ENCODE measurements at regions not wholly inside any gene's neighbourhood (a gene's known extent, or its start where the extent isn't known, plus 50 kb on each side); places are given as distances from the start of the nearest gene placed in this dataset.

DNA sequence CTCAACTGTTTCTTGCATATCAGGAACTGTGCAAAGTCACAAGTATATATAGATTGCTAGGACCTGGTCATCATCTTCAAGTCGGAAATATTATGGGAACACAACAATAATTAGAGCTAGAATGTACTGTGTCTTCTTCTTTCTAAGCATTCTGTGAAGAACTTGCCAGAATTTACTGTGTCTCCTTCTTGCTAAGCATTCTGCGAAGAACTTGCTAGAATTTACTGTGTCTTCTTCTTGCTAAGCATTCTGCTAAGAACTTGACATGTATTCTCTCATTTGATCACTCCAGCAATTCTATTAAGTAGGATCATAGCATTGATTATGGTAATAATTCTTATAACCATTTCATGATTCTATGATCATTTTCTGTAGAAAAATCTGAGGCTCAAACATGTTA, 231.7 kb downstream of the FOXL1 start:
- no peak for DNase-seq

GRCh38 chr16:86812363-86812970, 234.1 kb downstream of the FOXL1 start:
- DNase-seq: no peak

DNA sequence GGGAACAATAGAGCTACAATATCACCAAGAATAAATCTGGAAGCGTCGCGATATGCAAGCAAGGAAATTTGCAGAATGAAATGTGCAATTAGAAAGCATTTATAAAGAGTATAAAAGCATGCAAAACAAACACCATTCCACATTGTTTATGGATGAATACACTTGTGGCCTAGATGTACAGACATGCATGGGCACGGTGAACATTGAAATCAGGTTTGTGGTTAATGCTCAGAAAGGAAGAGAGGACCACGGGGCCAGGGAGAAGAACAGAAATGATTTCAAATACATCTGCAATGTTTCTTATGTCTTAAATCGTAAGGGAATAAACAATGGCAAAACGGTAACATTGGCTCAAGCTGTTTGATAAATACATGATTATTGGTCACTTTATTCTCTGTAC, 235.9 kb downstream of the FOXL1 start:
- no peak for DNase-seq

- no peak for DNase-seq
These were observed 238.7 kb downstream of the FOXL1 start for GRCh38 chr16:86816930-86817625.

GRCh38 chr16:86818671-86819532, 240.6 kb downstream of the FOXL1 start:
- no peak for DNase-seq

DNA sequence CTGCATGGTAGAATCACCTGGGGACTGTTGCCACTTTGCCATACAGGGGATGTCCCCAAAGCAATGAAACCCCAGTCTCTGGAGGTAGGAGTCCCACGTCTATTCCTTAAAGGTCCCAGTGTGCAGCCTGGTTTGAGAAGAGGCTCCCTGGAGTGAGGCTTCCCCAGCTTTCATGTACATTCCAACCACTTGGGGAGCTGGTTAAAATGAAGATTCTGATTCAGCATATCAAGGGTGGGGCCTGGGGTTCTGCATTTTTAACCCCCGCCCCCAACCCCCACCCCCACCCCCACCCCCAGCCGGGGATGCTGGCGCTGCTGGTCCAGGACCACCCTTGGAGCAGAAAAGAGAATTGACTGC, 241.2 kb downstream of the FOXL1 start:
- no peak for DNase-seq

- DNase-seq: no peak
These were observed 243.5 kb downstream of the FOXL1 start for GRCh38 chr16:86821895-86822294.

DNA sequence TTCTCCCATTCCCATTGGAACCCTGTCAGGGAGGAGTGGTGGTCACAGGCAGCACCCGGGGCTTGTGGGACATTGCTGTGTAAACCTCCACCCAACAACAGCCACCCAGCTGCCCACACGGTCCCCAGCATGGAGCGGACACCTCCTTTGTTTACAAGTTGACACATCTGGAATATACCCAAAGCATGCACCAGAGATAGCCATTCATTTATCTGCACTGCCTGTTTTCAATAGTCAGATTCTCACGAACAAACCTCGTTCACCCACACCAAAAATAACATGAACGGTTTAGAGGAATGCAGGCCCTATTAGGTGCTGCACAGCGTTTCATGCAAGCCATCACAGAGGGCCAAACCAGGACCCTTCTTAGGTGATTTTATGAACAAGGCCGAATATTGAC, 244.8 kb downstream of the FOXL1 start:
- no peak for DNase-seq

GRCh38 chr16:86823888-86824671, 245.7 kb downstream of the FOXL1 start:
- no peak for DNase-seq

DNA sequence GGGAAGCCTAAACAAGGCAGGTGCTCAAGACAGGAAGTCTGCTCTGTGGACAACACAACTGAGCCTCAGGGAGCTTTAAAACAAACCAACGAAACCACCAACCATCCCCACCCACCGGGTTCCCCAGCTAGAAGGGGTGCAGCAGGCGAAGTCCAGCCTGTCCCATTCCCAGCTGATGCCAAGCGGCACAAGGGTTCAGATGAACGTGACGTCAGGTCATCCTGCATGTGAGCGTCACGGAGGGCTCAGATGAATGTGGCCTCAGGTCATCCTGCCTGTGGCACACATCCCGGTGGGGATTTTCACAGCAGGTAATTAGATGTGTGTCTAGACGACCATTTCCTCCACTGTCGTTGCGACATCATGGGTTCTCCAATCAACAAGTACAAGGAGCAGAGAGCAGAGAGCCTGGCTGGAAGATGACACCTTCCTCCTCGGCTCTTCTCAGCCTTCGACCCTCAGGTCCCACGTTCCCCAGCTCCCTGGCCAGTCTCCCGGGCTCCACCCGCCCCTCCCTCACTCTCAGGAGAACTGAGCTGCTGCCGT, 246.5 kb downstream of the FOXL1 start:
- no peak for DNase-seq

DNA sequence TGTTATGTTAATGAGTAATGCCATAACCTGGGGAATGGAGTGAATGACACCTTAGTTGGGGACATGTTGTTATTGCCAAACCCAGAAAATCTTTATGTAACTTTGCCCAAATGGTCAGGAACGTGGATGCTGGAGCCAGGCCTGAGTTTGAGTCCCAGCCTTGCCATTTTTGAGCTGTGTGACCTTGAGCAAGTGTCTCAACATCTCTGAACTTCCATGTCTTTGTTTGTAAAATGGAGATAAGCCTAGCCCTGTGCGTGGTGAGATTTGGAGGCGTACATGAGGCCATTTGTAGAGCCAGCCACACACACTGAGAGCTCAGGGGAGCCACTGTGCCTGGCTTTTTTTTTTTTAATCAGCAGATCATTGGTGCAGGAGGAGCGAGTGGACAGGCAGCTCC, 247.3 kb downstream of the FOXL1 start:
- no peak for DNase-seq

DNA sequence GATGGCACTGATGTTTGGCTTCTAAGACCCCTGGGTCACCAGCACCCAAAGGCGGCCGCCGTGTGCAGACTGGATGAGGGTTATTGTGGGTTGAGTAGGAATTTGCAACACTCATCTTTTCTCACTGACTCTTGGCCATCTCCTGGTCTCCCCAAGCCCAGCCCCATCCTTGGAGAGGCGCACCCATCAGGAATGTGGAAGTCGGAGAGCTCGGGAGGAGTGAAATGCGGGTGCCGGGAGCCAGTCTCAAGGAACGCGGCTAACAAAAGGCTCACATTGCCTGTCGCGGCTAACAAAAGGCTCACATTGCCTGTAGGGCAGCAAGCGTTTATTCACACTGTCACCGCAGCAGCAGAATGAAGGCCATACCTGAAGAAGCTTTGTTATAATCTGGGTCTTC, 248.6 kb downstream of the FOXL1 start:
- DNase-seq: no peak

- DNase-seq: no peak
These were observed 249.2 kb downstream of the FOXL1 start for GRCh38 chr16:86827521-86827920.

- DNase-seq: no peak
These were observed 249.9 kb downstream of the FOXL1 start for GRCh38 chr16:86828202-86828601.

- no peak for DNase-seq
These were observed 250.3 kb downstream of the FOXL1 start for GRCh38 chr16:86828653-86829052.

DNA sequence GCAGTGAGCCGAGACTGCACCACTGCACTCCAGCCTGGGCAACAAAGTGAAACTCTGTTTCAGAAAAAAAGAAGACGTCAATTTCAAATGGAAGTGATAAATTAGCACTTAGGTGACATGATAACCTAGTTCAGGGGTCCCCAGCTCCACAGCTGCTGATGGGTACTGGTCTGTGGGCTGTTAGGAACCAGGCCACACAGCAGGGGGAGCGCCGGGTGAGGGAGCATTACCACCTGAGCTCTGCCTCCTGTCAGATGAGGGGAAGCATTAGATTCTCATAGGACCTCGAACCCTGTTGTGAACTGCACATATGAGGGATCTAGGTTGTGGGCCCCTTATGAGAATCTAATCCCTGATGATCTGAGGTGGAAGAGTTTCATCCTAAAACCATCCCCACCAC, 253.0 kb downstream of the FOXL1 start:
- DNase-seq: no peak

GRCh38 chr16:86833136-86833535, 254.8 kb downstream of the FOXL1 start:
- no peak for DNase-seq

DNA sequence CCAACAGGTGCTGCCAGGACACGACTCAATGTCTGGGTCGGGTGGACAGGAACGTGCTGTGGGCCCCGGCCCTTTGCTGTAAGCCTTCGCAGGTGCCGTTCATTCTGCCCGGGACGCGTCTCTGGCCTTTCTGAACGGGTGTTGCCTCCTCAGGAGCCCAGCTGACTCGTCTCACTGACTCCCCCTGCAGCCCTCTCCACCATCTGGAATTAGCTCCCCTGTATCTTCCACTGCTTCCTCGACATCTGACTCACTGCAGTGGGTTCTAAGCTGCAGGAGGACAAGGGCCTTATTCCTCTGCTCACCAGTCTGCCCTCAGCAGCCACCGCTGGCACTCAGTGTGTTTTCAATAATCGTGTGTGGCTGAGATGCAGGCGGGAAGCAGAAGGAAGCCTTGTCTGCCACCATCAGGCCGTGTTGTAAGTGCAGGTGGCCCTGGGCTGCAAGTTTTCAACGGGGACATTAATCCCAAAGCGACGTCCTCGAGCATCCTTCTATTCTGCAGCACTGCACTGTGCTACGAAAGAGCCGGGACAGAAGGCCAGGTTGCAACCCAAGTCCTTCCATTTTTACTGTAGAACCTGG, 256.2 kb downstream of the FOXL1 start:
- no peak for DNase-seq

DNA sequence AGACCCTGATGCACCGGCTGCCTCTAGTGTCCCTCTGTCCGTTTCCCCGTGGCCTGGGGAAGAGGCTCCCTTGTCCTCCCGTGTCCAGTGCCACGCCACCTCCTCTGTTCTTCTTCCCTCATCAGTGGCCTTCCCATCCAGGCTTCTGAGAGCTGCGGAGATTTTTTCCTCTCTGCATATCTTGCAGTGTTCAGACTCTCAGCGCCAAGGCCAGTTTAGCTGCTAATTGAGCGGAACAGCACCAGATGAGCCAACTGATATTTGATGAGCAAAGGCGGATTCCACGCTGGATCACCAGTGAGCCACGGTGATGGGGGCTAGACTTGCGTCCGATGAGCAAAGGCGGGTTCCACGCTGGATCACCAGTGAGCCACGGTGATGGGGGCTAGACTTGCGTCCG, 257.6 kb downstream of the FOXL1 start:
- DNase-seq: no peak

DNA sequence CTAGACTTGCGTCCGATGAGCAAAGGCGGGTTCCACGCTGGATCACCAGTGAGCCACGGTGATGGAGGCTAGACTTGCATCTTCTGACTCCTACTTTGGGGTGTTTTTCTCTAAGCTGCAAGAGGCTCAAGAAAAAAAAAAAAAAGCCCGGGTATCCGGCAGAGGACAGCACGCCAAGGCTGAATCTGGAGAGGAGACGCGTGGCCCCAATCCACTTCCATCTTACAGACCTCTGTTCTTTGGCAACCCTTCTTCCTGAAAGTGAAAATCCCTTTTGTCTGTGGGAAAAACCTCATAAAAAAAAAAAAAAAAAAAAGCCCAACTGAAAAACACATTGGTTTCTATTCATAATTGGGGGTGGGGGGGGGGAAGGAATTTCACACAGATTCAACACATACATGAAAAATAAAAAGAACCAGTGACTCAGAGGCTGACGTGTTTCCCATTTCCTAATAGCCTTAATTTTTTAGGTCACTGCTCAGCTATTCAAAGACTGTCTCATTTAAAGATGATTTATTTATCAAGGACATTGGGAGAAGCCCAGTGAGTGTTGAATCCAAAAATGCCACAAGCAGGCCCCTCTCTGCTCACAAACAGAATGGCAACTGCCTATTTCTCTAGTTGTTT, 258.3 kb downstream of the FOXL1 start:
- no peak for DNase-seq

GRCh38 chr16:86843812-86844211, 265.5 kb downstream of the FOXL1 start:
- DNase-seq: no peak

DNA sequence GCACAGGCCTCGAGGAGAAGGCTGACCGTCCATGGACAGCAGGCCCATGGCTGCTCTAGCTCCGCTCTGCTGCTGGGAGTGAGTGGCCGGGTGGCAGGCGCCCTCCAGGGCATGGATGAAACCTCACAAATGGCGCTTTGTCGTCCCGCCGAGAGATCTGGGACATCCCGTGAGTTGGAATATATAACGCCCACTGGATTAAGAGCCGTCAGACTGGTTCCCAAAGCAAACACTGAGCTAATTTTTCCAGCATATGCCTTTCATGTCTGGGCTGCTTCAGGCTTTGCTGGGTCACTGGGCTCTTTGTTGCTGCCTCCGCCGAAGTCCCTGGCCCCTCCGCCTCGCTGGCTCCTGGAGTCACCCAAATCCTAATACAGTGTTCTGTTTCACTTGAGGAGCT, 266.3 kb downstream of the FOXL1 start:
- DNase-seq: no peak
